Medulla oblongata (tissue), 1 donor: ENCODE measurements at regions not wholly inside any gene's neighbourhood (a gene's known extent, or its start where the extent isn't known, plus 50 kb on each side); places are given as distances from the start of the nearest gene placed in this dataset.

Source experiments
- DNase-seq: peaks from one replicate; pipeline ENCODE4 v3.0.0-alpha.2; 2015; ENCODE audit errors: extremely low spot score

DNA sequence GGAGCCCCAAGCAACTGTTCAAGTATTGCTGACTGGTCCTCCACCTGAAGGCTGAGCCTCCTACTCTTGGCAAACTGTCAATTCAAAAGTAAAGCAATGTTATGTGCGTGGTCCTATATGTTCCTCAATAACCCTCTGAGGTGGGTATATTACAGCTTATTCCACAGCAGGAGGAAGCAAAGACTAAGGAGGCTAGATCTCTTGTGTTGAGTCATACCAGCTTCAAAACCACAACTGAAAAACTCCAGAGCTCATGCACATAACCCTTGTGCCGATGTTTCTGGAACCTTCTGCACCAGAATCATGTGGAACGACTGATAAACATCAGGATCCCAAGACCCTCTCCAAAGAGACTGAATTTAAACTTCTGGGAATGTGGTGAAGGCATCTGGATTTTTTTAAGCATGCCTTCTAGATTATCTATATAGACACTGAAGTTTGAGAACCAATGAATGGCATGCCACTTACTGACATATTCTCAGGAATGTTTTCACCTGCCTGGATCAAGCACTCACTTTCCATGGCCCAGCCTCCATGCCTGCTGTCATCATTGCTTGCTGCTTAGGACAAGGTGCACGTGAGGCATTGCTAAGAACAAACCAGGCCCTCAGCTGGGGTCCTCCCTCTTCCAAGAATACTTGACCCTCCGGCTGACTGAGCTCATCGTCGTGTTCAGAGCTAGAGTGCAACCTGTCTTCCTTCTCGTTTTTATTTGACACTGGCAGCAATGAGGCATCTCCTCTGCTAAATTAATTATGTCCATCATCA, 194.7 kb downstream of the BCL11B start:
- DNase-seq: no peak

DNA sequence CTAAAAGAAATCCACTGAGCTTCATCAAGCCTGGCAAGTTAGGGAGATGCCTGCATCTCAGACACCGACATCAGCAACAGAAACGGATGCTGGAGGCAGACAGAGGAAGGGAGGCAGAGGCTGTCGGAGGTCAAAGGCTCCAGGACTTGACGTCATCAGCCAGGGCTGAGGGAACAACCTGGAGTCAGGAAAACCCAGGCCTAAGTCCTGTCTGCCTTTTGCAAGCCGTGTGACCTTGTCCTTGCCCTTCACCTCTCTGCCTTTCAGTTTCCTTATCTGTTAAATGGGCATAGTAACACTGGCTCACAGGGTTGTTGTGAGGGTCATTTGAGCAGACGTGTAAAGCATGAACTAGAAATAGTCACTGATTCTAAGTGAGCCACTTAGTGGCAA, 194.2 kb downstream of the BCL11B start:
- no peak for DNase-seq

DNA sequence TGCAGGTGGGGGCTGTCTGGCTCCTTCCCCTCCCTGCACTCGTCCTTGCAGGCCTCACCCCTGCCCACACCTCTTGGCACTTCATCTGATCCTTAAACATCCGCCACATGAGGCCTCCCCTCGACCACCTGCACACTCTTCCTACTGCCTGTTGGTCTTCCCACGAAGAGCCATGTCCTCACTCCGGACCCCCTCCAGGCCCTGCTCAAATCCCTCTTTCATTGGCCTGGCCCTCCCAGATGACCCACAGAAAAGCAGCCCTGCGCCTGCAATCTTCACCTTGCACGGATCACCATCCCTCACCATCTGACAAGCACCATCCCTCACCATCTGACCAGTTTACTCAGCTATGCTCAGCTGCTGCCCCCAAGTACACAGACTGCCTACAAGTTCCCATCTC, 193.6 kb downstream of the BCL11B start:
- no peak for DNase-seq

DNA sequence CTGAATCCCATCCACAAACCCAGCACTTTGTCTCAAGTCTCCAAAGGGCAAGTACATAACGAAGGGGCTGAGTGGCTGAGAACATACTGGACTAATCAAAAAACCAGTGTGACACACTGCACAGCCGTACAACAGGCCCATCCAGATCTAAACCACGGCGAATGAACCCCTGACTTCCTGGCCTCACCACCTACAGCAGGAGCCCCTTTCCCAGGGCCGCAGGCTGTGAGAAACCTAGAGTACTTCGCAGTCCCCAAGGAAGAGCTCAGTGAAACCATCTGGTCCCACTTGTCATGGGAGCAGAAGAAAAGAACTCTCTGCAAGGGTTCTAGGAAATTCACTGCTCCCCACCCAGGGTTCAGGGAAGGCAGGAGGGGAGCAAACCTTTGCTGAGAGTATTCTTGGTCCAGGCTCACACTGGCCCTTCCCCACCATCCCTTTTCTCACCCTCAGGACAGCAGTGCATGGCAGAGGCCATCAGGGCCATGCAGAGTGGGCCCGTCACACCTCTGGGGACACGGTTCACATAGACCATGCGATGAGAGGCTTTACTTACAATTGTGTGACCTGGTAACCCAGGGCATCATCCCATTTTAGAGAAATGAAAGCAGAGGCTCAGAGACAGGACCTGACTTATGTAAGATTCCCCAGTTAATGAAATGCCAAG, 192.8 kb downstream of the BCL11B start:
- DNase-seq: no peak

DNA sequence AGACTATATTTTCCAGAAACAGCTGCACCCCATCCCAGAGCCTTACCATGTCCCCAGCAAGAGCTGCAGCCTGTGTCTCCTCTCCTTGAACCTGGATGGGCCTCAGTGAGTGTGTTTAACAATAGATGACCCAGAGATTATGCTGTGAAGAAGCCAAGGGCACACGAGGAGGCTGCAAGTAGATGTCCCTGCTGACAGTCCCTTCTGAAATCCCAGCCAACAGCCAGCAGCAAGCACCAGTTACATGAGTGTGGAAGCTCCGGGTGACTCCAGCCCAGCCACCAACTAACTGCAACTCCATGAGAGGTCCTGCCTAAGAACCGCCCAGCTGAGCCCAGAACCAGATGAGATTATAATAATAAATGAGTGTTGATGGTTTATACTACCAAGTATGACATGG, 191.7 kb downstream of the BCL11B start:
- no peak for DNase-seq

DNA sequence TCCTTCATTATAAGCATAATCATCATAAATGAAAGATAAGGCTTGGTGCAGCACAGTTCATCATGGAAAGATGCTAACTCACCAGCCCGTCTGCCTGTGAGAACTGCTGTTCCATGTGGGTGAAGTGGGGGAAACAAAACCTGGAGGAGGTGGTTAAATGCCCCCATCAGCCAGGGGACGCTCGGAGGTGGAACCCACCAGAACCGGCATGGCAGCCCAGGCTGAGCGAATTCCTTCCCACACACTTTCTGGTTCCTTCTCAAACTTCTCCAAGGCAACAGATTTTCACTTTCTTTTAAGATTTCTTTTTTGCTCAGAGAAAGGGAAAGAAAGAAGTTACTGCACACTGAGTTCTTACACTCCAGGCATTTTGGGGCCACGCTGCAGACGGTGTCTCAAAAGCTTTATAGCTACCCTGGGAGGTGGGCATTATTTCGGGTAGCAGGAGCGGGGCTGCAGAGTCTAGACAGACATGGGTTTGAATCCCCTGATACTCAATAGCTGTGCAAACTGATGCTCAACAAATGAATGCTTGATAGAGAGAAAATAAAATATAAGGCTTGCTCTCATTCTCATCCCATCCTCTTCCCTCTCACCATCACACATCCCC, 190.7 kb downstream of the BCL11B start:
- no peak for DNase-seq

DNA sequence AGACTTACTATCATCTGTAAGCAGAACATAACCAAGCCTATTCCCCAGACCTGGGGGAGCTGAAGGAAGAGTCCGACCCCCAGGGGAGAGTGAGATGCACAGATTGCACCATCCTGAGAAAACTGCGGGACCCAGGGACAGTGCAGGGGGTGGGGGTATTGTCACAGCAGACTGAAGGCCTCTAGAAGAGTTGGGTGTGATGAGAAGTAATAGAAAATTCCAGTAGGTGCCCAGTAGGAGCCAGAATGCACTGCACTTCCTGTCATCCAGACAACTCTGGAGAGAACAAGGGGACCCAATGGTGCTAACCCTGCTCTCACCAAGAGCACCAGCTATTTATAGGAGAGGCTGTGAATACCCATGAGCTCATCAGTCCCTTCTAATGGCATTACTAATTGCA, 190.1 kb downstream of the BCL11B start:
- no peak for DNase-seq

DNA sequence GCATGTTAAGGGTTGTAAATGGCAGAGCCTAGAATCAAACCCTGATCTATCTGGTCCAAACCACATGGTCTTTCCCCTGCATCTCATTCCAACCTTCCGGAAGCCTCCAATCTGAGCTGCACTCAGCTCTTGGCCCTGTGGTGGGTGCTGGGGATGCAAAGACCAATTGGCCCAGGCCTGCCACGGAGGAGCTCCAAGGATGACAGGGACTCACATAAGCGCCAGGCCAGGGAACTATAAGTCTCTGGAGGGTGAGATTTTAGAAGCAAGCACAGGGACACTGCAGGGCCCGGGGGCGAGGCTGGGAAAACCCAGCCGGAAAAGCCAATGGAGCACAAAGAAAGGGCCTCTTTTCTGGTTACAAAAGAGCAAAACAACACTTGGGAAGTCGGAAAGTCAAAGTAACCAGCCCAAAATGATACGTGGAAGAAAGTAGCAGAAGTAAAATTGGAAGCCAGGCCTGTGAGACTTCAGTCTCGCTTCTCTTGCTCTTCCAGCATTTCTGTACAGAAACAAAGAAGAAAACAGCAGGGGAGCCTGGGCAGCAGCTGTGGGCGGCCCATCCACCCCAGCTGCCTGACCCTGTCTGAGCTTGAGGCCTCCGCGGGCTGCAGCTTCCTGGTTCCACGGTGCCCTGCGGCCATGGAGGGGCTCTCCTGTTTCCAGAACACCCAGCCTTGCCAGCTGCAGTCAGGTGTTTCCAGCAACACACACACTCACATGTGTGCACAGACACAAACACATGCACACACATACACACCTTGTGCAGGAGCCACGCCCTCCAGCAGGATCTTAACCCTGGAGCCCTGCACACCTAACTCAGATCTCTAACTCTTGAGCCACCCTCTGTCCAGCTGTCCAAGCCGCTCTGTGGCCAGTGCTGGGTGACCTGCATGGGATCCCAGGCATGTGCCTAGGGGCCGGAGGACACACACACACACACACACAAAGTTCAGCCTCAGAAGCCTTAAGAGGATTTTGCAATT, 178.2 kb downstream of the BCL11B start:
- no peak for DNase-seq

DNA sequence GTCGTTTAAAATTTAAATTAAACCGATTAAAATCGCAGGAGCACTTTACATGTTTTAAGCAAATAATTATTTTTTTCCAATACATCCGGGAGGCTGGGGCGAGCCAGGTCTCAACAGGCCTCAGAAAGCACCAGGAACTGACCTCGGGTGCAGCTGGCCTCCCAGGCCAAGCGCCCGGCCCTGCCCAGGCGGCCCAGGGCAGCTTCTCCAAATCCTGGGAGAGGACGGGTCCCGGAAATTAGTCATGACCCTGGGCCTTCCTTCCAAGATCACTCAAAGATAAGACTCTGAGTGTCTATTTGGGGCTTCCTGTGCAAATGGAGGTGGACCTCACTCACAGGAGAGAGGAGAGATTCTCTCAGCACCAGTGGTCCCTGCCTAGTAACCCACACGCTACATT, 177.1 kb downstream of the BCL11B start:
- DNase-seq: no peak

DNA sequence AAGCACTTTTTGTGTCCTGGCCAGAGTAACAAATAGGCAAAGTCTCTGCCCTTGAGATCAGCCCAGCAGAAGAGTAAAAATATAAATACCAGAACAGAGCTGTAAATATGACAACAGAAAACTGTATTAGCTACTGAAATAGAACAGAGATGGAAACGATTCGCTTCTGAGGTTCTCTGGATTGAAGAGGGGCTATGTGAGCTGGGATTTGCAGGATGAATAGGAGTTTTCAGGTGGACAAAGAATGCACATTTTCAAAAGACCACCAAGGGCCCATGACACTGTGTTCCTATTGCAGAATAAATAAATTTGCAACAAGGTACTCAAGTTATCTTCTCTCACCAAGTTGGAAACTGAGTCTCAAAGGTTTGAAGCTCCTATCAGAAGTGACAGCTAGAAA, 176.6 kb downstream of the BCL11B start:
- DNase-seq: no peak

DNA sequence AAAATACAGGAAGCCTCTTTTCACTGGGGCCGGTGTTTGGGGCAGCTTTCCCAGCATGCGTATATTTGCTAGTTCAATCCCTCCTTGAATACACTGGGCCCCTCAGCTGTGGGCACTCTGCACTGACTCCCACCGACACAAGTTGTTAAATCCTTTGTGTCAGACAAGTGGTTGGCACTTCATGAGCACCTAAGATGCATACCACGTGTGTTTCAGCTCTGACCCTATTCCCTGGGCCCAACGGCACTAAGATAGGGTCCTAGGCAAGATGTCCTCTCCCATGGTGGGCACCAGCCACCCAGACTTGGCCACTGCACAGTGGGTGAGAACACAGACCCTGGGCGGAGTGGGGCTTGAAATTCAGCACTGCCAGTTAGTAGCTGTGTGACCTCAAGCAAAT, 173.8 kb downstream of the BCL11B start:
- DNase-seq: no peak

DNA sequence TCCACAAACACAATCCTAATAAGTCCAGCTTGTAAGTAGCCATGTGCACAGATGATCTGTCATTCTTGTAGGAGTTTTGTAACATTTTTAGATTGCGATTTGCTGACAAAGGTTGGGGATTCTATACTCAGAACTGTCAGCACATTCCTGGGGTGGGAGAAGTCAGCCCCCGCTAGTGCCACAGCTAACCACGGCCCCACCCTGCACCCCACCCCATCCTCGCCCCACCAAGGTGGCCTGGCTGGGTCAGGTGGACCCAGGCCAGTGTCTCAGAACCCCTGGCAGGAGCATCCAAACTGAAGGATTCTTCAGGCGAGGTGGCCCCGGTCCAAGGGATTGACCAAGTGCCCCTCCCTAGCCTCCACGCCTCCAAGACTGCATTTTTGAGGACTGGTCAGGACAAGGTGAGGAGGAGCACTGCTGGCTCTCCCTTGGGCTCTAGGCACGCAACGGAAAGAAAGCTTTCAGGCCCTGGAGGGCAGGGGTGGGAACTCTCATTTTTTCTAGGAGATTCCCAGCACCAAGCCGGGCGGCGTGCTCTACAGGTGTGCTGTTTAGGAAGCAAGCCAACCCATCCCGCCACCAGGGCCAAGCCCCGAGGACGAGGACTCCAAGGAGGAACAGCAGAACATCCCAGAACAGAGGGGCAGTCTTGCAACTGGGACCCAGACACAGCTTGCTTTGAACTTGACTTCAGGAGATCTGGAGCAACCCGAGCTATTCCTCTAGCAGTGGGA, 172.8 kb downstream of the BCL11B start:
- no peak for DNase-seq

DNA sequence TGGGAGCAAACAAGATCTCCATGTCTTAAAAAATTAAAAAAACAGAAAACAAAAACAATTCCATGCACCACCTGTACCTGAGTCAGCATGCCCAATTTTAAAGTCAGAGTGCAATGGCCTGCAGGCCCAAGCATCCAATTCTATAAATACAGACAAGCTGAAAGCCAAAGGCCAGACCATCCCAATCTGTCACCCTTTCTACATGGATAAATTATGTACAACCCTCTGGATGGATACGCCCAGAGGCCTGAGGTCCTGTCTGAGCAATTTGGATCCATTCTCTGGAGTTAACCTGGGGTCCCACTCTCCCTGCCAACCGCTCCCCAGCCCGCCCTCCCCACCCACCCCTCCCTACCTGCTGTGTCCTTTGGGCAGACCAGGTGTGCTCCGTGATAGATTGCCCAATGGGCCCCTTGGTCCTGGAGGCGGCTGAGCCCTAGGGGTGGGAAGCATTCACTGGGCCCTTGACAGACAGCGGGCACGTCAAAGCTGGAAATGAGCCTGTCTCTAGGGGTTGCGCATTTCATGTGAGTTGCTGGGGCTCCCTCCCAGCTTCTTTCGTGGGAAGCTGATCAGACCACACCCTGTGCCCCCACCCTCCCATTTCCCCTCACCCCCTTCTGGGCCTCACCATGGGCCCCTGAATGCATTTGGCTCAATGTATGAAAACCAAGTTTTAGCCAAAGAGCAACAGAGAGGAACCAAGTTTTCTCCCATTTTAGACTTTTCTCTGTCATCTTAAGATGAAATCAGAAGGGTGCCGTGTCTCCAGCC, 171.3 kb downstream of the BCL11B start:
- DNase-seq: no peak

DNA sequence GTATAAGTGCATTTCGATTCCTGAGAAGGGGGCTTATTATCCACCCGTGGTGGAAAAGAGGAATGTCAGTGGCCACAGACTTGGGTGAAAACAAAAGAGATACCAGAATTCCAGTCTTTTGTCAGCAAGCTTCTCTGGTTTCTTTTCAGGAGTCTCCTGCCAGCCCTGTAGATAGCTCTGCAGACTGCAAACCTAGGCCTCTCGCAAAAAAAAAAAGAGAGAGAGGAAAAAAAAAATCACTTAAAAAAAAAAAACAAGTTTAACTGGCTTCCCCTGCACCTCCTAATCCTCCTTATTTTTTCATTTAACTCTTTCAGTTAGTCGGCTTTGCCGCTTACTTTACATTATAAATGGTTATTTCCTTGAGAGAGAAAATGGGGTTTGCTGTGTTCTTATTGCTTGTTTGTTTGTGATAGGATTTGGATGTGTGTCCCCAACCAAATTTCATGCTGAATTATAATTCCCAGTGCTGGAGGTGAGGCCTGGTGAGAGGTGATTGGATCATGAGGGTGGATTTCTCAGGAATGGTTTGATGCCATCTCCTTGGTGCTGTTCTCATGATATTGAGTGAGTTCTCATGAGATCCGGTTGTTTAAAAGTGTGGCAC, 170.0 kb downstream of the BCL11B start:
- DNase-seq: no peak

DNA sequence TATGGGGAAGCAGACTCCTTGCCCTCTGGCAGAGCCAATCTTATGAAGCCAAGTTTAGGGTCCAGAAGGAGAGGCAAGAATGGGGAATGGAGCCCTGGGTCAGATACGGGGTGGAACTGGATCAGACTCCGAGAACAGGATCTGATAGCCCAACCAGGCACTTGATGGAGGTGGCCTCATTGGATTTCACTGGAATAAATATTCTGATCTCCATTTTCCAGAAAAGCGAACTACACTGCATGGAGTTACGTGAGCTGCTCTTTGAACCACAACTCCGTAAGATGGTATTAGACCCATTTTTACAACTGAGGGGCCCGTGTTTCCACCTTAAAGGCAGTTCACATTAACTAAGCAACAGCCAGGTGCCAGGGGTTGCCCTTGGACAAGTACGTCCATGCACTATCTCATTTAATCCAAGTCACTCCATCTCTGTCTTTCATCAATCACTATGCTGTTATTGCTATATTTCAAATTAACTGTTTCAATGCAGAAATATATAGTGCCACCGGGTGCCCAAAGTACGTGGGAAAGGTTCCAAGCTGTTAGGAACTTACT, 155.2 kb downstream of the BCL11B start:
- no peak for DNase-seq

DNA sequence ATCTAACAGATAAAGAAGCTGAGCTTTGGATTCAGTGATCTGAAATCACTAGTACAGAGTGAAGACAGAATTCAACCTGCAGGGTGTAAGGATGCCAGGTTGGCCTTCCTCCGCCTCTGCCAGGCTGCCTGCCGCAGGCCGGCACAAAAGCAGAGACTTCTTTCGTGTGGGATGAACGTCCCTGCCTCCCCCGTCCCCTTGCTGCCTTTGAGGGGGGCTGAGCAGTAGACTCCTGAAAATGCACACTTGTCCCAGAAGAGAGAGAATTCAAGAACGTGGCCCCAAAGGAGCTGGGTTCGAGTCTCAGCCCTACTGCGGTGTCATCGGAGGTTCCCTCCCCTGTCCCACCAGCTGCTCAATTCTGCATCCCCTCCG, 154.3 kb downstream of the BCL11B start:
- DNase-seq: no peak

DNA sequence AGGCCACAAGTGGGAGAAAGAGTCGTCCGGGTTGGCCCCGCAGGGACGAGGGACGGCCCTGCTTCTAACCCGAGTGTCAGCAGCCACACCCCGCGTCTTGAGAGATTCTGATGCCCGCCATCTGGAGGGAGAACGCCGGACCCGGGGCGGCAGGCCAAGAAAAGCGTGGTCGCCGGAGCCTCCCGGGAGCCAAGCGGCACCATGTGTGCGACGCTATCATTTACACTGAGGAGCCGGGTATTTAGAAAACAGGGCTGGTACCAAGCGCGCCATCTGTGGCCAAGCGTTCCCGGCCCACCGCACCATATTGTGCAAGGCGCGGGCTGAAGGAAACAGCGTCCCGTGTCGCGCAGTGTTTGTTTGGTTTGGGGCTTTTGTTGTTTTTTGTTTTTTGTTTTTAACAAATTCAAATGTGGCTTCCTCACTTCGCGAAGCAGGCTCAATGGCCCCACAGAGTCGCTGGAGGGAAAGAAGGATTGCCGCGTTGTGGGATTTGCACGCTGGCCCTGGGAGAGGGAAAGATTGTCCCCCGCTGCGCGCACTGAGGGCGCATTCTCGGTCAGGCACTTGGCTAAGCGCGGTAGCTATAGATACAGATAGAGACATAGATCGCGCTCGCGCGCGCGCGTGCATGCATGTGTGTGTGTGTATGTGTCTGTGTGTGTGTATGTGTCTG, 153.8 kb downstream of the BCL11B start:
- DNase-seq: no peak

DNA sequence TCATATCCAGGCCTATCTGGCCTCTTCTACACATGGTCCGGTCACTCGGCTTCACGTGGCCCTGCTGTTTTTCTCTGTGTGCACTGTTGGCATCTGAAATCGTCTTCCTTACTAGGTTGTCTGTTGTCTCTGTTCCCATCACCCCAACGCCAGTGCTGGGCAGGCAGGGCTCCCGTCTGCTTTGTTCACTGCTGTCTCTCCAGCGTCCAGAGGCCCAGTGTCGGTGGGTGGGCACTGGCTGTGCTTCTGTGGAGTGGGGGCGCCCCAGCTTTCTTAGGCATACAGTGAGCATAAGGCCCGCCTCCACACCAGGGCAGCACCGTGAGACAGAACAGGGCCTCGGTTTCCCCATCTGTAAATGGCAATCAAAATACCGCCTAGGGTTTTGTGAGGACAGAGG, 153.1 kb downstream of the BCL11B start:
- DNase-seq: no peak
